Brain microvascular endothelial cell (primary cell): ENCODE measurements at regions not wholly inside any gene's neighbourhood (a gene's known extent, or its start where the extent isn't known, plus 50 kb on each side); places are given as distances from the start of the nearest gene placed in this dataset.

Experiments
- DNase-seq: peaks from one replicate; pipeline ENCODE4 v3.0.0-alpha.2; 2020
- H3K27ac ChIP-seq: fragments of 250-450 bp; sonication (Bioruptor Pico); 2 replicates; pipeline ENCODE4 v1.5.1; 2020; ENCODE audit warnings: mild to moderate bottlenecking, moderate library complexity
- H3K27me3 ChIP-seq: fragments of 250-450 bp; sonication (Bioruptor Pico); replicated peaks from 2 replicates; pipeline ENCODE4 v1.5.1; 2020; ENCODE audit warnings: mild to moderate bottlenecking
- H3K36me3 ChIP-seq: fragments of 250-450 bp; sonication (Bioruptor Pico); replicated peaks from 2 replicates; pipeline ENCODE4 v1.5.1; 2020; ENCODE audit warnings: mild to moderate bottlenecking
- H3K4me3 ChIP-seq: 2 replicates; pipeline ENCODE4 v1.5.1; 2011; ENCODE audit warnings: low read depth, mild to moderate bottlenecking, control low read depth, low read length, moderate library complexity
- CTCF ChIP-seq: IDR thresholded peaks from 2 replicates; pipeline ENCODE4 v1.5.1; 2011; ENCODE audit warnings: low read depth, mild to moderate bottlenecking, moderate library complexity, low read length, control low read depth, inconsistent platforms; ENCODE audit errors: missing control alignments
- in situ Hi-C: cut with HindIII; loops from 2 replicates; pipeline ENCODE4 v1.10.0; 2017; ENCODE audit warnings: low sequenced_read_pairs, low pct_ligation_motif_present

- no peak overlapping the region for H3K27ac ChIP-seq
- in situ Hi-C loops = no loop called here
- H3K4me3 ChIP-seq = no peak overlapping the region
- TF ChIP-seq CTCF = peak; percentile 45
- no peak for DNase-seq
- no peaks in the 10 kb centered on the region for H3K36me3 ChIP-seq
- H3K27me3 ChIP-seq = no peaks in the 10 kb centered on the region
Measured at GRCh38 chr1:81559662-81560350, 240.9 kb upstream of the ADGRL2 start.

DNA sequence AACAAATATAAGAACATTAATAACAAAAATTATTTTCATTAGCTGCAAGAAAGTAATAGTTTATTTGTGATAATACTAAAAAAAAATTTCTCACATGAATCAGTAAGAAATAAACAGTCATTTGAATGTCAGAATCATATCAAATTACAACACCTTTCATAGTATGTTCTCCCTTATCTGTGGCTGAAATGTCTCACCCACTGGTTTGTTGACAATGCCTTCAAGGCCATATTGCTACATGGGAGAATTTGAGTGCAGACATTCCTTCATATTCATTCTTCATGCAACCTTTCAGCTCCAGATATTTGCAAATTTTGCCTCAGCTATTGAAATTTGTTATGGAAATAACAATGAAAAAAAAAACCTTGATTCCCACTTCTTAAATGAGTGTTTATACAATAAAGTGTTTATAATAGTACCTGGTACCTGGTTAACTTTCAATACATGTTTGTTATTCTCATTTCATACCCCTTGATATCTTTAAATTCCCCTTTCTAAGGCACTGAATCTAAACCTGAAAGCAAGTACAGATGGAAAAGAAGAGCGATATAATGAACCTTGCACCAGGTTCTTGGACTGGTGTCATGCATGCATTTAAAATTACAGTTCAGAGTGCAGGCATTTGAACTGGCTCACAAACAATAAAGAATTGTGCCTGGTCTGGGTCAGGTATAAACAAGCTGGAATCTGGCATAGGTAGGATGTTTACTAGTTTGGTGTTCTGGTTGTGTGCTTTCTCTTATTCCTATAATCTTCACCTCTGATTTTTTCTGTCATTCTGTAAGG, 242.2 kb upstream of the ADGRL2 start:
- Histone ChIP-seq H3K27ac (no peak overlapping the region), H3K27me3 (no peaks in the 10 kb centered on the region), H3K4me3 (no peak overlapping the region), H3K36me3 (no peaks in the 10 kb centered on the region)
- DNase-seq = peak; percentile 22
- in situ Hi-C loops = no loop called here
- TF ChIP-seq CTCF = no peak

- TF ChIP-seq CTCF = no peak
- H3K4me3 ChIP-seq = no peak overlapping the region
- in situ Hi-C loops = no loop called here
- no peak overlapping the region for H3K27ac ChIP-seq
- H3K36me3 ChIP-seq = no peaks in the 10 kb centered on the region
- H3K27me3 ChIP-seq = no peaks in the 10 kb centered on the region
- DNase-seq = no peak
Measured at GRCh38 chr1:81556968-81557367, 243.8 kb upstream of the ADGRL2 start.

DNA sequence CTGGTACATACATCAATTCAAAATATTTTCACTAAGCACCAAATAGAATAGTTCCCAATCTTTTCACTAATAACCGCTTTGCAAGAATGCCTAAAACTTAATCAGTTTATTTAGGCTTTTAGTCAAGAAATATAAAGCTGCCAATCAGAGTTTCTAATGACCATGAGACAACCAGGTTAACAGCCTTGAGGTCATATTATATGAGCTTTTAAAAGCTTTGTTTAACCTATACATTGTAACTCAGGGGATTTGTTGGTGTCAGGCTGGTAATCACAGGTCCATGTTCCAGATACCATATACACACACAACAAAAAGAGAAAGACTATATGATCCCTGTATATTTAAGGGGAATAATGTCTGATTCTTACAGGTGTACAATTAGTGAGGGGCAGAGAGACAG, 246.2 kb upstream of the ADGRL2 start:
- in situ Hi-C loops = no loop called here
- TF ChIP-seq CTCF = no peak
- H3K4me3 ChIP-seq = no peak overlapping the region
- no peak for DNase-seq
- H3K36me3 ChIP-seq = no peaks in the 10 kb centered on the region
- no peak overlapping the region for H3K27ac ChIP-seq
- no peaks in the 10 kb centered on the region for H3K27me3 ChIP-seq

DNA sequence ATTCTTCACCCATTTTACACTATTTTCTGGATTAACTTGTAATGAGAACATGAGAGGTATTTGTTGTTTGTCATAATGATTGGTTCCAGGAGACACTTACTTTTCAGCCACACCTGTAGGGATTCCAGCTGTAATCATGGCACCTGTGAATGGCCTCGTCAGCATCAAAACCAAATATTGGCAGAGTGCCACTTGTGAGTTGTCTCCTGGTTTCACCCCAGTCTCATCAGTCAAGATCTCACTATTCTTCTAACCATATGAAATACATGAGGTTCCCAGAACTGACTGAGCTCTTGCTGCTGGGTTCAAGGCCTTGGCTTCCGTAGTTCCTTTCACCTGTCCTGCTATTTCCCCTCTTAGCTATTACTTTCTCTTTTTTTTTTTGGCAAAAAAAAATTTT, 246.6 kb upstream of the ADGRL2 start:
- TF ChIP-seq CTCF = no peak
- Histone ChIP-seq H3K27me3 (no peaks in the 10 kb centered on the region), H3K4me3 (no peak overlapping the region), H3K27ac (no peak overlapping the region), H3K36me3 (no peaks in the 10 kb centered on the region)
- DNase-seq = no peak
- in situ Hi-C loops = no loop called here
